ENCODE measurements at regions not wholly inside any gene's neighbourhood (a gene's known extent, or its start where the extent isn't known, plus 50 kb on each side); places are given as distances from the start of the nearest gene placed in this dataset.

DNA sequence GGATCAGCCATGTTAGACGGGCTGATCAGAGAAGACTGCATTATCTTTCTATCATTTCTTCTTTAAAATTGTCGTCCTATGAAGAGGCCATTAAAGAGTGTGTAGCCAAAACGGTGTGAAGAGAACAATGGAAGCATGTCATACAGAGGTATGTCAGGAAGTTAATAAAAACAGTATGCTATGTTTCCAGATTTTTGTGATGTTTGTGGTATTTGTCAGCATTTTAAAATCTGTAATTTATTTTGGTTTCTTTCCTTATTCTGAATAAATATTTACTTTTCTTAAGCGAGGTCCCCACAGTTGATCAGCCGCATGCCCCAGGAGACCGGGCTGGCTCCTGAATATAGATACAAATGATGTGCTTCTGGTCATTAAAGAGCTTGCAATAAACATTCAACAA, 142.9 kb upstream of the SERP2 start:
- Histone ChIP-seq H3K4me3 (no peak overlapping the region), H3K36me3 (no peaks in the 10 kb centered on the region), H3K27me3 (peaks cover 5% of the 10 kb centered on the region; the same call in 1 of the 2 replicates), H3K4me1 (no peaks in the 10 kb centered on the region), H3K27ac (no peak overlapping the region), H3K9me3 (replicated peaks) (no peaks in the 10 kb centered on the region)
- no peak for DNase-seq

DNA sequence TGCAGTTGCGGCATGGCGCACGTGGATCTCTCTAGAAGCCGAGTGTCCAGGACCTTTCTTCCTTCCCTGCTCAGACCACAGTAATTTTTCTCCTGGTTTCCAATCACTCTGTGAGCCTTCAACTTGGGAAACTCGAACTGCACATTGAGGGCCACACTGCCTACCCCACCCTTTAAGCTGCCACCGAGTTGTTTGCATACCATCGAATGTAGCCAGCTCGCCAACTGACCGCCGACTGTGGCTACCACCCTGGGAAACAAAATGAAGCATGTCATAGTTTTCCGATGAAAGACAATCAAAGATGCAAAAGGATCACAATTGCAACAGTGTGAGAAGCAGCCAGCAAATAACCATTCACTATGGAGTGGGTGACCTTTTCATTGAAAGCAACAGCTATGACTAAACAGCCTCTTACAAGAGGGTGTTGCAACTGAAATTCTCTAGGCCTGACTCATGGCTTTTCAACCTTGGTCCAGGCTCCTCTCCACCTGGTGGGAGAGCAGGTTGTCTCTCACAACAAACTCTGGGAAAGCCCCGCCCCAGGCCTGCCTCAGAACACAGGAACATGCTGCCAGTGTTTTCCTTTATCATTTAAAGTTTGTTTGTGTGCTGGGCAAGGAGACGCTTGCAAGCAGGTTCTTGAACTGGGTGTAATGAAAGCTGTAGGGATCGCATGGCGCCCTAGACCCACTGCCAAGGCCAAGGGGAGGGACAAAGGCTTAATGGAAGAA, 141.7 kb upstream of the SERP2 start:
- no peak for DNase-seq
- Histone ChIP-seq H3K4me3 (no peak overlapping the region), H3K4me1 (no peaks in the 10 kb centered on the region), H3K27ac (no peak overlapping the region), H3K27me3 (peaks cover 5% of the 10 kb centered on the region; the same call in 1 of the 2 replicates), H3K36me3 (no peaks in the 10 kb centered on the region), H3K9me3 (replicated peaks) (no peaks in the 10 kb centered on the region)

DNA sequence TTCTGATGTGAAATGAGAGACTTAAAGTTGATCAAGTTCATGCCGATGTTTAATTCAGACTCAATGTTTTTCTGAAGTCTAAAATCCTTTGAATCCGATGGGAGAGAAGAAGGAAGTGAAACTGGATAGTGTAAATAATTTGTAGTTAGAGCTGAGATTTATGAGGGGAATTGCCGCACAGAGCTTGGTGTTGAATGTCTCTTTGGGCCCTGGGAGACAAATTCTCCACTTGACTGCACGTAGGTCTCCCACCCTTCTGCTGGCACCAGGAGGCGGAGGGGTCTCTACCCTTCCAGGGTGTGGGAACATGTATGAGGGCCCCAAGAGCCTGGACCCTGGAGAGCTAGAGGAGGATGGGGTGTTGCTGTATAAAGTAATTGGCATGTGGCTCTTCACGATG, 140.8 kb upstream of the SERP2 start:
- Histone ChIP-seq H3K9me3 (replicated peaks) (no peaks in the 10 kb centered on the region), H3K4me3 (no peak overlapping the region), H3K4me1 (no peaks in the 10 kb centered on the region), H3K27ac (no peak overlapping the region), H3K36me3 (no peaks in the 10 kb centered on the region), H3K27me3 (peaks cover 5% of the 10 kb centered on the region; the same call in 1 of the 2 replicates)
- no peak for DNase-seq

DNA sequence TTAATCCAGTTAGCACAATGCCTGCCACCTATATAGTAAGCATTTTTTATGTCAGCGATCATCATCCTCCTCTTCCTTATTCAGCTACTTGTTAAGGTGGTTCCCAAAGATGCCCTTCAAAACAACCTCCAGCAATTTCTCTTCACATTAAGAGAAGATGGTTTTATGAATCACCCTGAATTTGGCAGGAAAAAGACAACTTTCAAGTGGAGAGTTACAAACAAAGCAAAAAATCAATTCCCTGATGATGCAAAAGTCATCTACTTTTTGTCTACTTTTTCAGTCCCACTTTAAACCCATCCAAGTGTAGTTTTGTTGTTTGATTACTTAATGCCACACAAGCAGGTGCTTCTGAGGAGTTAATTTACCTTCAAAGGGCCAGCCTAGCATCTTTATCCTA, 139.1 kb upstream of the SERP2 start:
- no peak for DNase-seq
- H3K27ac ChIP-seq, result no peak overlapping the region
- H3K9me3 ChIP-seq (replicated peaks), result no peaks in the 10 kb centered on the region
- no peak overlapping the region for H3K4me3 ChIP-seq
- H3K4me1 ChIP-seq, result no peaks in the 10 kb centered on the region
- no peaks in the 10 kb centered on the region for H3K36me3 ChIP-seq
- H3K27me3 ChIP-seq, result peaks cover 5% of the 10 kb centered on the region; the same call in 1 of the 2 replicates

DNA sequence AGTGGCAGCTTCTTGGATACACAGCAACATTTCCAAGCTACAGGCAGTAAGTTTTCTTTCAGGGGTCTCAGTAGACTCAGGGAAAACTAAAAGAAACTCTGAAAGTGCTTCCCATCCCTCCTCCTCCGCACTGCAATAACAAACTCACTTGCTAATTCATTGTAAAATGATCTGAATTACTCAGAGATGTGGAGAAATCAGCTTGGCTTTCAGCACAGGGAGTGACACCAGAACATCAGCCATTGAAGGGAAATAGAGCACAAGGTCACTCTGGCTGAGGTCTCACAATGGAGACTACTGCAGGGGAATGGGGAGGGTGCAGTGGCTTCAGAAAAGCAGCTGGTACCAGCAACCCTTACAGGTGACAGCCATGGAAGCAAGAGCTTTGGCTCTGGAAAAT, 137.3 kb upstream of the SERP2 start:
- no peaks in the 10 kb centered on the region for H3K9me3 ChIP-seq (replicated peaks)
- peaks cover 5% of the 10 kb centered on the region; the same call in 1 of the 2 replicates for H3K27me3 ChIP-seq
- no peak overlapping the region for H3K27ac ChIP-seq
- no peak overlapping the region for H3K4me3 ChIP-seq
- no peaks in the 10 kb centered on the region for H3K36me3 ChIP-seq
- DNase-seq, result no peak
- H3K4me1 ChIP-seq, result no peaks in the 10 kb centered on the region

DNA sequence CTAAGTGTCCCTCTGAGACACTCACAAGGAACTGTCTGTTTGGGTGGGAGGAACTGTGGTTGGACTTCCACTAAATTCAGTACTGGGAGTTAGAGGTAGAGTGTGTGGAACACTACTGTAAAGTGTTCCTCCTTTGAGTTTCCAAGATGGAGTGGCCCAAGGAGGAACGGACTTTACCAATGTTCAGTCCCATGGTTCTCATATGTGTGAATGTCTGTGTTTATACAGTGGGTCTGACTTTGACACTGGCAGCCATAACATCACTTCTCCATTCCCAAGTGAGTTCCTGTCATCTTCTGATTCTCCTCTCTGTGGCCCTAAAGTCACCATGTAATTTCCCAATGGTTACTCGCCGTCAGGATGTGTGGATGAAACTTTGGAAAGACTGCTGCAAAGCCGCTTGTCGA, 136.8 kb upstream of the SERP2 start:
- Histone ChIP-seq H3K4me3 (no peak overlapping the region), H3K36me3 (no peaks in the 10 kb centered on the region), H3K4me1 (no peaks in the 10 kb centered on the region), H3K9me3 (replicated peaks) (no peaks in the 10 kb centered on the region), H3K27me3 (peaks cover 5% of the 10 kb centered on the region; the same call in 1 of the 2 replicates), H3K27ac (no peak overlapping the region)
- no peak for DNase-seq

DNA sequence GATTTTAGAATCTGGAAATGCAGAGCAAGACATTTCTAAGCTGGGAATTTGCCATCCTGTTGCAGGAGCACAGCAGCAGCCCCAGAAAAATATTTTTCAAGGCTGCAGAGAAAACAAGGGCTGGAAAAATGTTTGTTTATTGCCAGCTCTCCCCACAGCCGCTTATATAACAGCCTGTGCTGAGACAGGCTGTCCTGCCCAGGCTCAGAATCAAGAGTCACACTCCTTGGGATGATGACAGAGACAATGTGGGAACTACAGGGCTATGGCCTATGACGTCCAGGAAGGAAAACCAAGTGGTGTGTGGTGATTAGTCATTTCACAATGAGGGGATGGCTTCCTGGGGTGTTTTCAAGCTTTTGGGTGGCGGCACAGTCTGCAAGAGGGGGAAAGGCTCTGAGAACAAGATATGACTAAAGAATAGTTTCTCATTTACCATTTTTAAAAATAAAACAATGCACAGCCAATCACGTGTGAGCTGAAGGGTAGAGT, 136.3 kb upstream of the SERP2 start:
- Histone ChIP-seq H3K4me1 (no peaks in the 10 kb centered on the region), H3K27me3 (peaks cover 5% of the 10 kb centered on the region; the same call in 1 of the 2 replicates), H3K4me3 (no peak overlapping the region), H3K27ac (no peak overlapping the region), H3K9me3 (replicated peaks) (no peaks in the 10 kb centered on the region), H3K36me3 (no peaks in the 10 kb centered on the region)
- no peak for DNase-seq

DNA sequence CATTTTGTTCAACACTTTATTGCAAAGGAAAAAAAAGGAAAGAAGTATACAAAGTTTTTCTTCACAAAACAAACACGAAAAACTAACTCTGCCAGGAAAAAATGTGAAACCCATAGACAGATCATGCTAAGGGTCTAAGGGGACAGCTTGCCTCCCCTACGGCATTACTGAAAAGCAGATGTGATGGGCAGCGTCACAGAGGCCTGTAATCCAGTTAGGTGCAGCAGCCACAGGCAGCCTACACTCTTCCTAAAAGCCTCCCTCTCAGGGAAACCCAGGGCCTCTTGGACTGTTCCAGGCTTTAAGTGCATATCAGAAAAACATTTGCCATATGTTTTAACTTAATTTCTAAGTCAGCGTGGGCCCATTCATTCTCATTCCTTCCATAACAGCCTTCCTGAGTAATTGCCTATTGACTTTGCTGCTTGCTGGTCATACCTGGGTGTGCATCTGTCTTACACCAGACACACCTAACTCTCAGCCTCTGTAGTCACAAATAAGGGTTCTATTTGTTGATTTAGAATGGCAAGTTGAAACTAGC, 135.7 kb upstream of the SERP2 start:
- Histone ChIP-seq H3K9me3 (replicated peaks) (no peaks in the 10 kb centered on the region), H3K27me3 (peaks cover under 1% of the 10 kb centered on the region; the same call in 1 of the 2 replicates), H3K36me3 (no peaks in the 10 kb centered on the region), H3K4me3 (no peak overlapping the region), H3K4me1 (no peaks in the 10 kb centered on the region), H3K27ac (no peak overlapping the region)
- no peak for DNase-seq

DNA sequence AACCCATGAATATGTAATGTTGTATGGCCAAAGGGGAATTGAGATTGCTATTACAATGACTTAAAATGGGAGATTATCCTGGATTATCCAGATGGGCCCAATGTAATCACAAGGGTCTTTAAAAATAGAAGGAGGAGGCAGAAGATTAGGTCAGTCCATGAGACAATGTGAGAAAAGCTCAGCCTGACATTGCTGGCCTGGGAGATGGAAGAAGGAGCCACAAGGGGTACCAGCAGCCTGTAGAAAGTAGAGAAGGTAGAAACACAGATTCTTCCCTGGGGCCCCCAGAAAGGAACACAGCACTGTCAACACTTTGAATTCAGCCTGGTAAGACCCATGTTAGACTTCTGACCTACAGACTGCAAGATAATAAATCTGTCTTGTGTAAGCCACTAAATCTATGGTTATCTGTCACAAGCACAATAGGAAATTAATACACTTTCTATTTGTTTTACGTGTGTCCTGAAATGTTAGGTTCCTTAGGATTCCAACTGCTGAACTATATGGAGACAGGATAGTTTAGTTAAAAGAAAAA, 132.9 kb upstream of the SERP2 start:
- Histone ChIP-seq H3K27me3 (0 out of 2 replicates have a peak, but pooled peaks cover 9% of the 10 kb centered on the region), H3K36me3 (no peaks in the 10 kb centered on the region), H3K9me3 (replicated peaks) (no peaks in the 10 kb centered on the region), H3K4me3 (no peak overlapping the region), H3K4me1 (no peaks in the 10 kb centered on the region), H3K27ac (no peak overlapping the region)
- DNase-seq, result no peak

DNA sequence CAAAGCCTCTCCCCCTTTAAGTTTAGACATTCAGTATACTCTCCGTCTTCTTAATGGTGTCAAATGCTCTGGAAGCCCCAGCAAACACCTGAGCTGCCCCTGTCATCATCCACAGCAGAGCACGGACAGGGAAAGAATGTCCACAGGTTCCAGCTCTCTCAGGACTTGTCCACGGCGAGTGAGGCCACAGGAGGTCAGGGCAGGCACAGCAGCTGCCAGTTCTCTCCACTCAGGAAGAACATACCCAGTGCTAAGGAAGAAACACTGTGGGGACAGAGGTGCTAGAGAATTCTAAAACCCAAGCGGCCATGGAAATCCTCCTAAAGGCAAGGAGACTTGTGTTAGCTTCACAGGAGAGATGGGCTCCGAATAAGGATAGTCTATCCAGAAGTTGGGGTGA, 132.0 kb upstream of the SERP2 start:
- no peak for DNase-seq
- H3K4me1 ChIP-seq, result no peaks in the 10 kb centered on the region
- H3K36me3 ChIP-seq, result no peaks in the 10 kb centered on the region
- no peaks in the 10 kb centered on the region for H3K9me3 ChIP-seq (replicated peaks)
- H3K4me3 ChIP-seq, result no peak overlapping the region
- H3K27ac ChIP-seq, result no peak overlapping the region
- H3K27me3 ChIP-seq, result 0 out of 2 replicates have a peak, but pooled peaks cover 9% of the 10 kb centered on the region

DNA sequence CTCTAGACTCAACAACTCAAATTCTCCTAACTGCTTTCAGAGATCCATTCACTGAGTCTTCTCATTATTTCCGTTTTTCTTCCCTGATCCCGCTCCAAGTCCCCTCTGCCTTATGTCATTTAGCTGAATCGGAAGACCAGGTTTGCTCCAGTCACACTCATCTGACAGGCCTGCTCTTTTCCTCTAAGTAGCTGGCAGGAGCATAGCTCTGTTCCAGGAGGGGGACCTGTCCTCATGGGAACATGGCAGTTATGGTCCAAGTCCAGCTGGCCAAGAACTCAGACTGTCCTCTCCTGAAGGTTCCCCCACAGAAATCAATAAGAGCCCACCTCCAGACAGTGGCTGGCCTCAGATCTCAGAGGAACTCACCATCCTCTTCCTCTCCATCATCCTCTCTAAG, 130.9 kb upstream of the SERP2 start:
- DNase-seq, result no peak
- Histone ChIP-seq H3K4me1 (no peaks in the 10 kb centered on the region), H3K27ac (no peak overlapping the region), H3K36me3 (no peaks in the 10 kb centered on the region), H3K4me3 (no peak overlapping the region), H3K27me3 (0 out of 2 replicates have a peak, but pooled peaks cover 9% of the 10 kb centered on the region), H3K9me3 (replicated peaks) (no peaks in the 10 kb centered on the region)

DNA sequence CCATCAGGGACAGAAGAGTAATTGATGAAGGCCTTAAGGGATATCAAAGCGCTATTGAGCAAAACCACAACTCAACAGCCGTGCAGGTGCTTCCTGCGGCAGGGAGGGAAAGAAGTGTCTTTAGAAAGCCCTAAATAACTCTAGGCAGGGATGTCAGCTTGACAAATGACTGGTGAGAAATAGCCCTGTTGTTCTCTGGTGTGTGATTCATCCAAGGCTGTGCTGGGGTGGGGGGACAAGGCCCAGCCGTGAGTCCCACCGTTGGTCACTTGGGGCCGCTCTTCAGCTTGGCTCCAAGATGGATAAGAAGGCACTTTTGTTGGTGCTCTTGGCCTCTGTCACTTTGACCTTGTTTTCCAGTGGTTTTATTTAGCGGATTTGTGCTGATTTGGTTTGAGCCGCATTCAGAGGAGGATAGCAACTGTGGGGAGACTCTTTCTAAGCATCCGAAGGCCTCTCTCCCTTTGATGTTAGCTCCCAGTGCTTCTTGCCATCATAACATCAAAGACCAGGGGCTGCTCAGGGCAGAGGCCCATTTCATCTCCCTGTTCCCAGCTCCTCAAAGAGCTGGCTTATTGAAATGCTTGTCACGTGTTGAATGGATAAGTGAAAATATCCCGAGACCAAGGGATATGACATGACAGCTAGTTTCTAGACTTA, 130.3 kb upstream of the SERP2 start:
- Histone ChIP-seq H3K36me3 (no peaks in the 10 kb centered on the region), H3K27ac (no peak overlapping the region), H3K27me3 (0 out of 2 replicates have a peak, but pooled peaks cover 9% of the 10 kb centered on the region), H3K4me1 (no peaks in the 10 kb centered on the region), H3K9me3 (replicated peaks) (no peaks in the 10 kb centered on the region), H3K4me3 (no peak overlapping the region)
- peak; percentile 26 to 51 for DNase-seq

DNA sequence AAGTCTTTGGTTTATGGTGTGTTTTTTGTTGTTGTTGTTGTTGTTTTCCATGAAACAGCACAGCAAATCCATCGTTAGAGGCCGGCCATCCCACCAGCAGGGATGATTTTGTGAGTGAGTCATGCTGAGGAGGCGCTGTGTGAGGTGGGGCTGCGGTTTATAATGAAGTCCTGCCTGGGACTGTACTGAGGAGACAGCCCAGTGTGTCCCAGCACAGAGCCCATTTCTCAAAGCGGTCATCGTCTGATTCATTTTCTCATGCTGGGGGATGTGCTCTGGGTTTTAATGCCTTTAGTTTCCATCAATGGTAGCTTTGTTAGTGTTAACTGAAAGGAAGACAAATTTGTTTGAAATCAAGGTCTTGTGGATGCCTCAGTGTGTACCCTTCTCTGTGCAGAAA, 129.3 kb upstream of the SERP2 start:
- Histone ChIP-seq H3K36me3 (no peaks in the 10 kb centered on the region), H3K4me3 (no peak overlapping the region), H3K27ac (no peak overlapping the region), H3K27me3 (0 out of 2 replicates have a peak, but pooled peaks cover 9% of the 10 kb centered on the region), H3K9me3 (replicated peaks) (no peaks in the 10 kb centered on the region), H3K4me1 (no peaks in the 10 kb centered on the region)
- peak in 1 of 2 experiments; percentile 8 for DNase-seq

DNA sequence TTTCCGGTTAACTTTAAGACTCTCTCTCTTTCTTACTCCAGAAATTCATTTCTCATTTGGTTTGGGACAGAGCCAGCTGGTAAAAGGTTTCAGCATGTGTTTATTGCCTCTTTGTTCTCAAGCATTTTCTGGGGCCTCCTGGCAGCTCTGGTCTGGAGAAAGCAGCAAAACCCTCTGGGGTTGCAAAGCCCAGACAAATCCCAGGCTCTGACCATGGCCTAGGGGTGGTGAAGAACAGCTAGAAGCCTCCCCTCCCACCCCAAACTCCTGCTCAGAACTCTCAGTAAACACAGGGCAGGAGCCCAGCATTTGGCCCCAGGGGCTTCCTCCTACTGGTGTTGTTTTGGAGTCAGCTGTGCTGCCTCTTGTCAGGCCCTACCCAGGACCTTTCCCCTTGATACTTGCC, 124.2 kb upstream of the SERP2 start:
- Histone ChIP-seq H3K36me3 (no peaks in the 10 kb centered on the region), H3K4me3 (no peak overlapping the region), H3K4me1 (no peaks in the 10 kb centered on the region), H3K9me3 (replicated peaks) (no peaks in the 10 kb centered on the region), H3K27ac (no peak overlapping the region), H3K27me3 (0 out of 2 replicates have a peak, but pooled peaks cover 9% of the 10 kb centered on the region)
- no peak for DNase-seq

DNA sequence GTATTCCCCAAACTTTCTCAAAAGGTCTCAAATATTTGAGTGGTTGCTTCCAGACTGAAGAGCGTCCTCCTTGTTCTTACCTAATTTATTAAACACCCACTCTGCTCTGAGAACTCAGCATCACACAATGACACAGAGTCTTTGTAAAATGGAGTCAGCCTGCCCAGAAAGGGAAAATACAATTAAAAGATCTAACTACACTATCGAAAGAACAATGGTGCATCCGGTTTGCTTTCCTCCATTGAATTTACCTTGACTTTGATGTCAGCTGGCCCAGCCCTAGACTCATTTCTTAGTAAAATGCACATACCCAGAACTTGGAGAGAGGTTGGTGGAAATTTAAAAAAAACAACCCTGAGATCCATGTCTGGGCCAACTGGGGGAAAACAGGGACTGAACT, 120.7 kb upstream of the SERP2 start:
- Histone ChIP-seq H3K27ac (no peak overlapping the region), H3K36me3 (no peaks in the 10 kb centered on the region), H3K4me3 (no peak overlapping the region), H3K27me3 (no peaks in the 10 kb centered on the region), H3K9me3 (replicated peaks) (no peaks in the 10 kb centered on the region), H3K4me1 (no peaks in the 10 kb centered on the region)
- DNase-seq, result no peak

All from SJCRH30 (cell line).